H9 (cell line): ENCODE measurements at regions not wholly inside any gene's neighbourhood (a gene's known extent, or its start where the extent isn't known, plus 50 kb on each side); places are given as distances from the start of the nearest gene placed in this dataset.

Experiments used
- DNase-seq: peaks from one replicate; pipeline ENCODE4 v3.0.0-alpha.2; 2017
- H2AFZ ChIP-seq: one replicate; pipeline ENCODE4 v1.6.1; 2013; ENCODE audit warnings: mild to moderate bottlenecking, low read length, control low read depth, moderate library complexity
- H2AK5ac ChIP-seq: 2 replicates; pipeline ENCODE4 v1.6.1; 2013; ENCODE audit warnings: low read length, control low read depth, mixed read lengths; ENCODE audit not compliant: insufficient read length
- H2BK120ac ChIP-seq: one replicate; pipeline ENCODE4 v1.6.1; 2013; ENCODE audit warnings: low read depth, mild to moderate bottlenecking, low read length, control low read depth, inconsistent platforms; ENCODE audit not compliant: poor library complexity, severe bottlenecking
- H2BK12ac ChIP-seq: 2 replicates; pipeline ENCODE4 v1.6.1; 2013; ENCODE audit warnings: low read length, control low read depth, mixed read lengths, low read depth; ENCODE audit not compliant: insufficient read length
- H2BK15ac ChIP-seq: 2 replicates; pipeline ENCODE4 v1.6.1; 2013; ENCODE audit warnings: low read depth, low read length, control low read depth
- H2BK20ac ChIP-seq: one replicate; pipeline ENCODE4 v1.6.1; 2013; ENCODE audit warnings: low read depth, mild to moderate bottlenecking, low read length, control low read depth, inconsistent platforms; ENCODE audit not compliant: poor library complexity, severe bottlenecking
- H2BK5ac ChIP-seq: 2 replicates; pipeline ENCODE4 v1.6.1; 2013; ENCODE audit warnings: low read length, control low read depth, mixed read lengths; ENCODE audit not compliant: insufficient read length
- H3K14ac ChIP-seq: 2 replicates; pipeline ENCODE4 v1.6.1; 2013; ENCODE audit warnings: low read length, control low read depth; ENCODE audit not compliant: insufficient read depth
- H3K18ac ChIP-seq: 2 replicates; pipeline ENCODE4 v1.6.1; 2013; ENCODE audit warnings: low read depth, mild to moderate bottlenecking, mixed read lengths, low read length, control low read depth; ENCODE audit not compliant: insufficient read length
- H3K23ac ChIP-seq: 2 replicates; pipeline ENCODE4 v1.6.1; 2013; ENCODE audit warnings: low read length, control low read depth, mixed read lengths, low read depth; ENCODE audit not compliant: insufficient read length
- H3K23me2 ChIP-seq: 2 replicates; pipeline ENCODE4 v1.6.1; 2013; ENCODE audit warnings: low read depth, mild to moderate bottlenecking, mixed read lengths, low read length, control low read depth; ENCODE audit not compliant: insufficient read length, poor library complexity, severe bottlenecking
- H3K27ac ChIP-seq: 2 replicates; pipeline ENCODE4 v1.5.1; 2013; ENCODE audit warnings: low read length, control low read depth, mixed read lengths, low read depth; ENCODE audit not compliant: insufficient read length
- H3K27me3 ChIP-seq: 2 replicates; pipeline ENCODE4 v1.6.1; 2013; ENCODE audit warnings: low read length, control low read depth, inconsistent platforms; ENCODE audit not compliant: insufficient read depth
- H3K4ac ChIP-seq: 2 replicates; pipeline ENCODE4 v1.6.1; 2013; ENCODE audit warnings: low read depth, mild to moderate bottlenecking, control low read depth, inconsistent platforms, low read length, moderate library complexity
- H3K4me1 ChIP-seq: 2 replicates; pipeline ENCODE4 v1.6.1; 2013; ENCODE audit warnings: low read length, control low read depth, inconsistent platforms; ENCODE audit not compliant: insufficient read depth
- H3K4me2 ChIP-seq: 2 replicates; pipeline ENCODE4 v1.6.1; 2013; ENCODE audit warnings: low read length, control low read depth, mixed read lengths; ENCODE audit not compliant: insufficient read length, insufficient read depth
- H3K56ac ChIP-seq: 2 replicates; pipeline ENCODE4 v1.6.1; 2013; ENCODE audit warnings: low read depth, mild to moderate bottlenecking, mixed read lengths, low read length, control low read depth; ENCODE audit not compliant: insufficient read length
- H3K79me1 ChIP-seq: 2 replicates; pipeline ENCODE4 v1.6.1; 2013; ENCODE audit warnings: low read depth, mild to moderate bottlenecking, moderate library complexity, low read length, control low read depth, inconsistent platforms; ENCODE audit not compliant: insufficient read depth, poor library complexity, severe bottlenecking
- H3K79me2 ChIP-seq: 2 replicates; pipeline ENCODE4 v1.6.1; 2013; ENCODE audit warnings: low read length, control low read depth, inconsistent platforms; ENCODE audit not compliant: insufficient read depth
- H3K9ac ChIP-seq: 2 replicates; pipeline ENCODE4 v1.6.1; 2013; ENCODE audit warnings: low read length, control low read depth, mixed read lengths; ENCODE audit not compliant: insufficient read length; ENCODE audit errors: extremely low read depth
- H3K9me3 ChIP-seq: one replicate; pipeline ENCODE4 v1.6.1; 2013; ENCODE audit warnings: low read depth, low read length, inconsistent platforms; ENCODE audit not compliant: control insufficient read depth
- H3T11ph ChIP-seq: one replicate; pipeline ENCODE4 v1.6.1; 2013; ENCODE audit warnings: mild to moderate bottlenecking, low read length, control low read depth, inconsistent platforms
- H4K20me1 ChIP-seq: one replicate; pipeline ENCODE4 v1.6.1; 2013; ENCODE audit not compliant: control insufficient read depth, insufficient read length, insufficient read depth
- H4K5ac ChIP-seq: 2 replicates; pipeline ENCODE4 v1.6.1; 2013; ENCODE audit warnings: low read depth, mild to moderate bottlenecking, mixed read lengths, low read length, control low read depth; ENCODE audit not compliant: insufficient read length
- H4K8ac ChIP-seq: replicated peaks from 2 replicates; pipeline ENCODE4 v1.6.1; 2013; ENCODE audit warnings: low read length, control low read depth, mixed read lengths, low read depth; ENCODE audit not compliant: insufficient read length
- H4K91ac ChIP-seq: 2 replicates; pipeline ENCODE4 v1.6.1; 2013; ENCODE audit warnings: low read depth, mild to moderate bottlenecking, moderate library complexity, mixed read lengths, low read length, control low read depth; ENCODE audit not compliant: insufficient read length
- H3K27ac Mint-ChIP-seq, 3 experiments: 2 replicates in 2 of 3; 3 replicates in 1 of 3; pipeline ENCODE4 v1.8.0; 2020 to 2021; ENCODE audit warnings: mixed read lengths in 3 of 3, mild to moderate bottlenecking in 1 of 3, moderate library complexity in 1 of 3
- H3K27me3 Mint-ChIP-seq: 2 replicates; pipeline ENCODE4 v1.8.0; 2021; ENCODE audit warnings: low read depth, mild to moderate bottlenecking, moderate library complexity, mixed read lengths
- H3K36me3 Mint-ChIP-seq, 3 experiments: 2 replicates in 2 of 3; 3 replicates in 1 of 3; pipeline ENCODE4 v1.8.0; 2020 to 2021; ENCODE audit warnings: low read depth in 3 of 3, mixed read lengths in 3 of 3; ENCODE audit not compliant: insufficient read depth in 1 of 3
- H3K4me1 Mint-ChIP-seq, 2 experiments: 2 replicates each; pipeline ENCODE4 v1.8.0; 2020; ENCODE audit warnings: mixed read lengths in 2 of 2
- H3K4me3 Mint-ChIP-seq, 2 experiments: 2 replicates in 1 of 2; 3 replicates in 1 of 2; pipeline ENCODE4 v1.8.0; 2020 to 2021; ENCODE audit warnings: mild to moderate bottlenecking in 2 of 2, mixed read lengths in 2 of 2, moderate library complexity in 1 of 2
- H3K9me3 Mint-ChIP-seq, 2 experiments: 2 replicates in 1 of 2; 3 replicates in 1 of 2; pipeline ENCODE4 v1.8.0; 2020; ENCODE audit warnings: mild to moderate bottlenecking in 2 of 2, mixed read lengths in 2 of 2, moderate library complexity in 1 of 2
- WGBS: extraction: QIAGEN DNeasy Blood & Tissue Kit; methylation state at CpG from one replicate; pipeline ENCODE4 v1.1.7; 2013; ENCODE audit warnings: missing lambda C conversion rate, low lambda C conversion rate, mixed read lengths; ENCODE audit not compliant: insufficient read length; ENCODE audit errors: extremely low coverage; 5-methylcytosine and 5-hydroxymethylcytosine counted together
- TF ChIP-seq, protein P1 (sequence below): fragments of 200-600 bp; sonication (generic); conservative IDR thresholded peaks from 3 replicates; pipeline ENCODE4 v1.8.0; 2021; ENCODE audit warnings: antibody characterized with exemption, mild to moderate bottlenecking

DNA sequence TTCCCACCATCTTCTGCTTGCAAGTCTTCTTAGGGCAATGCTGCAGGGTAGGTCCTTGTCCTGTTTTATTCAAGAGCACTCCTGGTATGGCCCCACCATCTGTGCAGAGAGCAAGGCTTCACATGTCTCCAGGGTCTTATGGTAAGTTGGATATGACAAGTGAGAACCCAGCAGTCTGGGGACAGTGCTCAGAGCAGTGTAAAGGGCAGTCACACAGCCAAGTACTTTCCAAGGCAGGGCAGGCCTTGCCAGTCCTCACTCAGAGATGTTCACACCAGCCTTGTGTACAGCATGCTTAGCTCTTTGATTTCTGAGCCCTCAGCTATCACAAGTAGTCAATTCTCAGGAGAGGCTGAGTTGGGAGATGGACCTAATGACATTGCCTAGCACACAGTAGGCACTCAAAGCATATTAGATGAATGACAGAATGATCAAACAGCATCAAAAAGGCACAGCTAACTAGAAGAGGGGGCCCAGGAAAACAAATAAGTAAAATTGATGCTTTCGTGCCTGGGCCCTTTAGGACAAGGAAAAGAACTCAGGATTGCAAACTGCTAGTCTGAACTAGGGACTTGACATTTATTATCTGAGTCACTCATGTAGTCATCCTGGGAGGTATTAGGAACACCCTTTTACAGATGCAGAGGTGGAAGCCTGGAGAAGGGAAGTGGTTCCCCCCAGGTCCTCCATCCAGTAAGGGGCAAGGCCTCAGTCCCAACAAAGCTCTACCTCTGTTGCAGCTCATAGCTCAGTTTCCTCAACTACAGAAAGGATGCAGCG is 86.7 kb upstream of the CTAGE1 start:
- Histone ChIP-seq H3K79me2 (no peaks in the 10 kb centered on the region), H4K5ac (no peak overlapping the region), H3K4me1 (no peaks in the 10 kb centered on the region), H2BK120ac (no peak overlapping the region), H3K23ac (no peak overlapping the region), H2AFZ (no peak overlapping the region), H3K9ac (no peak overlapping the region), H2AK5ac (no peak overlapping the region), H2BK15ac (no peak overlapping the region), H4K8ac (no peak overlapping the region), H3K4ac (no peak overlapping the region), H3K27ac (no peak overlapping the region), H3K56ac (no peak overlapping the region), H3K4me2 (no peak overlapping the region), H2BK12ac (no peak overlapping the region), H4K91ac (no peak overlapping the region), H3K23me2 (no peaks in the 10 kb centered on the region), H4K20me1 (no peaks in the 10 kb centered on the region), H3K27me3 (no peaks in the 10 kb centered on the region), H3K79me1 (no peaks in the 10 kb centered on the region), H3K9me3 (no peaks in the 10 kb centered on the region), H2BK5ac (no peak overlapping the region), H3T11ph (no peak overlapping the region), H2BK20ac (no peak overlapping the region), H3K18ac (no peak overlapping the region), H3K14ac (no peak overlapping the region)
- DNase-seq, result no peak
- peaks cover 4 to 6% of the 10 kb centered on the region in 2 experiments; a peak in 3 of 5 replicates for H3K9me3 Mint-ChIP-seq
- no peak overlapping the region for H3K4me3 Mint-ChIP-seq
- no peaks in the 10 kb centered on the region for H3K27me3 Mint-ChIP-seq
- H3K36me3 Mint-ChIP-seq, result peaks cover 0 to 4% (median 0%) of the 10 kb centered on the region in 3 experiments; a peak in 1 of 7 replicates
- H3K27ac Mint-ChIP-seq, result no peak overlapping the region
- no peaks in the 10 kb centered on the region for H3K4me1 Mint-ChIP-seq
- no CpG with 5 or more reads among the region's 2 CpGs for WGBS
- TF ChIP-seq, protein P1, sequence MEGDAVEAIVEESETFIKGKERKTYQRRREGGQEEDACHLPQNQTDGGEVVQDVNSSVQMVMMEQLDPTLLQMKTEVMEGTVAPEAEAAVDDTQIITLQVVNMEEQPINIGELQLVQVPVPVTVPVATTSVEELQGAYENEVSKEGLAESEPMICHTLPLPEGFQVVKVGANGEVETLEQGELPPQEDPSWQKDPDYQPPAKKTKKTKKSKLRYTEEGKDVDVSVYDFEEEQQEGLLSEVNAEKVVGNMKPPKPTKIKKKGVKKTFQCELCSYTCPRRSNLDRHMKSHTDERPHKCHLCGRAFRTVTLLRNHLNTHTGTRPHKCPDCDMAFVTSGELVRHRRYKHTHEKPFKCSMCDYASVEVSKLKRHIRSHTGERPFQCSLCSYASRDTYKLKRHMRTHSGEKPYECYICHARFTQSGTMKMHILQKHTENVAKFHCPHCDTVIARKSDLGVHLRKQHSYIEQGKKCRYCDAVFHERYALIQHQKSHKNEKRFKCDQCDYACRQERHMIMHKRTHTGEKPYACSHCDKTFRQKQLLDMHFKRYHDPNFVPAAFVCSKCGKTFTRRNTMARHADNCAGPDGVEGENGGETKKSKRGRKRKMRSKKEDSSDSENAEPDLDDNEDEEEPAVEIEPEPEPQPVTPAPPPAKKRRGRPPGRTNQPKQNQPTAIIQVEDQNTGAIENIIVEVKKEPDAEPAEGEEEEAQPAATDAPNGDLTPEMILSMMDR, result no peak
